PC-9 (cell line): ENCODE measurements at regions not wholly inside any gene's neighbourhood (a gene's known extent, or its start where the extent isn't known, plus 50 kb on each side); places are given as distances from the start of the nearest gene placed in this dataset.

Experiments used
- EZH2 ChIP-seq: fragments of 200-600 bp; sonication (generic); IDR thresholded peaks from 2 replicates; pipeline ENCODE4 v1.8.0; 2017; ENCODE audit warnings: antibody characterized with exemption, low read depth
- TF ChIP-seq, protein P1 (sequence below): fragments of 200-600 bp; sonication (generic); conservative IDR thresholded peaks from 2 replicates; pipeline ENCODE4 v1.6.1; 2017; ENCODE audit warnings: mixed run types, antibody characterized with exemption, mild to moderate bottlenecking, moderate library complexity

DNA sequence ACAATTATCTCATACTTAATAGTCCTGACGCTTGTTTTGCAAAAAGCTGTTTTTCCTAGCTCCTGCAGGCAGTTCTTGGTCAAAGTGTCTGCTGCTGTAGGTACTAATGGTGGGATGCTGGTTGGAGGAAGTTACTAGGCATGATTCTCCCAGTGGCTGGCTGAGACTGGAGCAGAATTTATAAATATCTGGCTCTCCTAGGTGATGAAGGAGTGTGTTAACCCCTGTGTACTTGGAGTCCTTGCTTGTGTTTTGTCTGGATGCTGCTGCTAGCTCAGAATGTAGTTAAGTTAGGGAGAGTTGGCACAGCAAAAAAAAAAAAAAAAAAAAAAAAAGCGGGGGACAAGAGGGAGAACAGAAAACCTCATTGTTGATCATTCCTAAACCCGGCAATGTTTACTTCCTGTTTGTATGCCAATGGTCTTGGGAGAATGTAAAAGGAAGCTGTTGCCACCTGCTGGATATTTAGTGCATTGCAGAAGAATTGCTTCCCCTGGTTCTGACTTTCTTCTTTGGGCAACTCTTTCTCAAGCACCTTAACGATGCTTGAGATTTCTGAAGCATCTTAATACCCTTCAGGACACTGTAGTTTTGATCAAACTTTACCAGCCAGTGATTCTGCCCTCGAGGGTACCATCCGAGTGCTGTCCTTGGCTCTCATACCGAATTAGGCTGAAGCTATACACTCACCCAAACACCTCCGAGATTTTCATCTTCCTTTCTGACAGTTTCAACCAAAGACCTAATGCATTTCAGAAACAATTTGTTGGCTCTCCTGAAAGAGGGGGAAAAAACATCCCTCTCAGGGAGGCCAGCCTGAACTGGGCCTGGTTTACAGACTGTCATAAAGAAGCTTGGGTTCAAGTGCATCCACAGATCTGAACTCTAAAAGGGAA, 71.7 kb upstream of the WWC1 start:
- TF ChIP-seq, protein P1, sequence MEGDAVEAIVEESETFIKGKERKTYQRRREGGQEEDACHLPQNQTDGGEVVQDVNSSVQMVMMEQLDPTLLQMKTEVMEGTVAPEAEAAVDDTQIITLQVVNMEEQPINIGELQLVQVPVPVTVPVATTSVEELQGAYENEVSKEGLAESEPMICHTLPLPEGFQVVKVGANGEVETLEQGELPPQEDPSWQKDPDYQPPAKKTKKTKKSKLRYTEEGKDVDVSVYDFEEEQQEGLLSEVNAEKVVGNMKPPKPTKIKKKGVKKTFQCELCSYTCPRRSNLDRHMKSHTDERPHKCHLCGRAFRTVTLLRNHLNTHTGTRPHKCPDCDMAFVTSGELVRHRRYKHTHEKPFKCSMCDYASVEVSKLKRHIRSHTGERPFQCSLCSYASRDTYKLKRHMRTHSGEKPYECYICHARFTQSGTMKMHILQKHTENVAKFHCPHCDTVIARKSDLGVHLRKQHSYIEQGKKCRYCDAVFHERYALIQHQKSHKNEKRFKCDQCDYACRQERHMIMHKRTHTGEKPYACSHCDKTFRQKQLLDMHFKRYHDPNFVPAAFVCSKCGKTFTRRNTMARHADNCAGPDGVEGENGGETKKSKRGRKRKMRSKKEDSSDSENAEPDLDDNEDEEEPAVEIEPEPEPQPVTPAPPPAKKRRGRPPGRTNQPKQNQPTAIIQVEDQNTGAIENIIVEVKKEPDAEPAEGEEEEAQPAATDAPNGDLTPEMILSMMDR = peak; percentile 88
- no peak for TF ChIP-seq EZH2
